Effector memory CD8-positive, alpha-beta T cell (primary cell): ENCODE measurements at regions not wholly inside any gene's neighbourhood (a gene's known extent, or its start where the extent isn't known, plus 50 kb on each side); places are given as distances from the start of the nearest gene placed in this dataset.
"Not testable (repeated sequence)": the region's sequence is repeated elsewhere in the genome, so short reads cannot be mapped to it uniquely, and the experiment has no call there.

ENCODE experiments used
- ATAC-seq: fragments of 150-1000 bp; cut with Tn5 transposase; replicated peaks from 2 replicates; pipeline ENCODE4 v1.10.0; 2021; ENCODE audit warnings: mild to moderate bottlenecking, moderate library complexity
- DNase-seq, 3 experiments: peaks; one replicate each; pipeline ENCODE4 v3.0.0; 2021
- H3K27ac Mint-ChIP-seq, 2 donors: one replicate each; pipeline ENCODE4 v1.8.0; 2022; ENCODE audit warnings: mild to moderate bottlenecking in 2 of 2, mixed read lengths in 2 of 2, moderate library complexity in 2 of 2
- H3K27me3 Mint-ChIP-seq, 2 donors: one replicate each; pipeline ENCODE4 v1.8.0; 2022; ENCODE audit warnings: mixed read lengths in 2 of 2
- H3K36me3 Mint-ChIP-seq: one replicate; pipeline ENCODE4 v1.8.0; 2022; ENCODE audit warnings: mild to moderate bottlenecking, moderate library complexity, mixed read lengths; ENCODE audit not compliant: insufficient read depth
- H3K4me1 Mint-ChIP-seq, 2 donors: one replicate each; pipeline ENCODE4 v1.8.0; 2022; ENCODE audit warnings: low read depth in 2 of 2, mixed read lengths in 2 of 2
- H3K4me3 Mint-ChIP-seq, 2 donors: one replicate each; pipeline ENCODE4 v1.8.0; 2022; ENCODE audit warnings: mild to moderate bottlenecking in 2 of 2, mixed read lengths in 2 of 2, moderate library complexity in 2 of 2
- H3K9me3 Mint-ChIP-seq, 2 donors: one replicate each; pipeline ENCODE4 v1.8.0; 2022; ENCODE audit warnings: mixed read lengths in 2 of 2

DNA sequence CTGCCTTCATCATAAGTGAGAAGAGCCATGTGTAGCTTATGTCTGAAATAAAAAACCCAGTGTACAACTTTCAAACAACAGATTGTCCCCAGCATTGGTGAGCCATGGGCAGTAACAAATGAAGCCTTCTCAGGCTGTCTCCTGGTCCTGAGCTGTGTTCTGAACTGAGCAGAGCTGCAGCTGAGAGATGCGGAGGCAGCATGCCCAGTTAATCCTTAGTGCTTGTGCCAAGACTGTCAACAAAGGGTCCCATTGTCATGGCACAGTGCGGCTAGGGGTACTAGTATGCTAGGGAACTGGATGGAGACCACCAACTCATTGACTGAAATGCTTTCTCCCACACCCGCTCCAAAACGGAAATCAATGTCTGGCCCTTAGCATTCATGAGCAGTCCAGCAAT lies 154.3 kb downstream of the RMST start:
- Mint-ChIP-seq H3K27me3 (no peaks in the 10 kb centered on the region), H3K36me3 (no peaks in the 10 kb centered on the region), H3K4me3 (no peak overlapping the region), H3K9me3 (peaks cover 5 to 11% of the 10 kb centered on the region in 2 donors), H3K27ac (no peak overlapping the region), H3K4me1 (no peaks in the 10 kb centered on the region)
- no peak for ATAC-seq
- DNase-seq, result no peak

DNA sequence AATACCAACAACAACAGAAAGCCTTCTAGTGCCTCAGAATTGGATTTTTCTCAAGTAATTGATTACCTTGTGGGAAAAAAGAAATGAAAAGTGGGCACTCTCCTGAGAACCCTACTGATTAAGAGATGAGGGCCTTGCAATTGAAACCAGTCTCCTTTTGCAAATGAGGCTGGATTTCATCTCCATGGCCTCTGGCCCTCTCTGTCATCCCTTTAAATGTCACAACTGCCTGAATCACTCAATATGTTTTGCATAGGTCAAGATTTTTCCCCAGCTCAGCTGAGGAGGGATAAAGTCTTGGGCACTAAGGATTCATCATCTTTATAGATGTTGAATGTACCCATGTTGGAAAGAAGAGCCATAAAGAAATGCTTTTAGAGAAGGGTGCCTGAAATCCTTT lies 166.4 kb downstream of the RMST start:
- H3K36me3 Mint-ChIP-seq, result no peaks in the 10 kb centered on the region
- no peak for ATAC-seq
- H3K9me3 Mint-ChIP-seq, result peaks cover 1 to 4% of the 10 kb centered on the region in 2 donors
- H3K4me1 Mint-ChIP-seq, result no peaks in the 10 kb centered on the region
- H3K27me3 Mint-ChIP-seq, result no peaks in the 10 kb centered on the region
- no peak overlapping the region for H3K4me3 Mint-ChIP-seq
- DNase-seq, result no peak
- no peak overlapping the region for H3K27ac Mint-ChIP-seq

DNA sequence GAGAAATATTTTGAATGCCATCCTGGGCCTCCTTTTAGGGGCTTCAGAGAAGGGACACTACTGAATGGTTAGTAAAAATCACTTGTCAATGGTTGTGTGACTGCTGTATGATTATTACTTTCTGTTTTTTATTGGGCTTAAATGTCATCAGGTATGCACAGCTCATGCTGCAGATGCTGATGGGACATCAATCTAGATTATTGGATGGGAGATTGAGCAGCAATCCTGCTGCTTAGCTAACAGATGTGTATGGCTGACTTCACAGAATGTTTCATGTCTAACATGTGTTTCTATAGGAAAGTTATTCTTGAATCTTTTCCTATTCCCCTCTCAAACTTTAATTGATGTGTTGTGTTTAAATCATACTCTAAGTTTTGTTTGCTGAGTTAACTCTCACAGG lies 166.8 kb downstream of the RMST start:
- DNase-seq (no peak), ATAC-seq (no peak)
- no peak overlapping the region for H3K4me3 Mint-ChIP-seq
- H3K9me3 Mint-ChIP-seq, result peaks cover 2 to 7% of the 10 kb centered on the region in 2 donors
- no peaks in the 10 kb centered on the region for H3K36me3 Mint-ChIP-seq
- no peaks in the 10 kb centered on the region for H3K4me1 Mint-ChIP-seq
- H3K27me3 Mint-ChIP-seq, result no peaks in the 10 kb centered on the region
- no peak overlapping the region for H3K27ac Mint-ChIP-seq

DNA sequence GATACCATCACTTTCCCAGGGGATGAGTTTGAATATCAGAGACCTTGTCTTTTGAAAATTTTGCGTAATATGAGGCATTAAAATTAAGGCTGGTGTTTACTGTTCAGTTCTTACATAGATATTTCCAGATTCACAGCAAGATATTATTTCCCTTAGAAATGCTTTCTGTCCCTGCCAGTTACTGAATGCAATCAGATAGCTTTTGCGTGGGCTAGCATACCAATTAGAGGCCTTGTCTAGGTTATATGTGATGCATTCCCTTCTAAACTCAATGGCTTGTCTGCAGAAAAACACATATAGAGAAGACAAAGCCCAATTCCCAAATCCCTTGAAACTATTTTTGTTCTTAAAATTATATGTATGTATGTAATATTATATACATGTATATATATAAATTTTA lies 167.8 kb downstream of the RMST start:
- Mint-ChIP-seq H3K27me3 (no peaks in the 10 kb centered on the region), H3K9me3 (peaks cover 4 to 7% of the 10 kb centered on the region in 2 donors), H3K4me3 (no peak overlapping the region), H3K4me1 (no peaks in the 10 kb centered on the region), H3K27ac (no peak overlapping the region), H3K36me3 (no peaks in the 10 kb centered on the region)
- DNase-seq (no peak), ATAC-seq (no peak)

DNA sequence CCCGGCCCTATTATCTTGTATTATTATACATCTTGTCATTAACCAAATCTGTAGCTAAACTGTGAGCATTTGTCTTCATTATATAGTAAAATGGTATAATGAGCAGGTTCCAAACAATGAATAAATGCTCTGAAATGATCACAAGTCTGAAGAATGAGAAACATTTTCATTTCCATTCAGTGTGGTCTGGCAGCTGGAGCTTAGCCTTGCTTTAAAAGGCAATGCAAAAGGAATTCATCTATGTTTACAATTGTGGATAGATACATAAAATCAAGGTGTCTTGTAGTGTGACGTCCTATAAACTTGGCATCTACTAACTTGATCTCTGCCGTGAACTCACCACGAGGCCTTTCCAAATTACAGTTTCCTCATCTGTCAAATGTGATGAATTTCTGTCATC lies 168.3 kb downstream of the RMST start:
- Mint-ChIP-seq H3K9me3 (peaks cover 6 to 7% of the 10 kb centered on the region in 2 donors), H3K27ac (no peak overlapping the region), H3K27me3 (no peaks in the 10 kb centered on the region), H3K36me3 (no peaks in the 10 kb centered on the region), H3K4me1 (no peaks in the 10 kb centered on the region), H3K4me3 (no peak overlapping the region)
- DNase-seq (no peak), ATAC-seq (no peak)

DNA sequence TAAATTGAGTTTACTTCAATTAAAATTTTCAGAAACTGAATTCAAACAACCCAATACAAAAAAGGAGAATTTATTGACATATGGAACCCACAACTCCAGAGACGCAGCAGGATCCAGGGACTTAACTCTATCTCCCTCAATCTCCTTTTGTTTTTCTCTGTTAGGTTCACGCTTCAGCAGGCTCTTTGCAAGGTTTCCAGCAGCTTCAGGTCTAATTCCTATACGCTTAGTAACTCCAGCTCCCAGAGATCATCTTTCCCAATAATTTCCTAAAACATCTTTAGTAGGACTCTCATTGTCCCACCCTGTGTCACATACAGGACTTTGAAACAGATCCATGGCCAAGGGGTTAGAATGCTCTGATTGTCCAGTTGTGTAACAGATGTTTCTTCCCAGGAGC lies 175.2 kb downstream of the RMST start:
- Mint-ChIP-seq H3K27me3 (no peaks in the 10 kb centered on the region), H3K36me3 (no peaks in the 10 kb centered on the region), H3K9me3 (peaks cover 8 to 14% of the 10 kb centered on the region in 2 donors), H3K4me1 (no peaks in the 10 kb centered on the region), H3K4me3 (no peak overlapping the region), H3K27ac (no peak overlapping the region)
- ATAC-seq (no peak), DNase-seq (no peak)

DNA sequence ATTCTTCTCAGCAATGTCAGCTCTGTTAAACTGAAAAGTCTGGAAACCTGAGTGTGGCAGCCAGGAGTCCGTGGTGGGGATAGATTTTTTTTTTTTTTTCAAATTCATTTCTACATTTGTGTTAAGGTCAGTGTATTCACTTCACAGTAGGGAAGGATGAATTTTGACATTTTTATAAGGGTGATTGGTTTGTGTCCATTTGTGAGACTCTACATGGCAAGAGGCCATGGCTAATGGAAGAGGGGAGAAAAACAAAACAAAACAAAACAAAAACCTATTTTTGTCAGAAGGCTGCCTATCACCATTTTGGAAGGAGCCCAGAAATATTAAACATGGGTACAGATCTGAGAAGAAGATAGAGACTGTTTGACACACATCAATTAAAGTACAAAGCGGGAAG lies 176.1 kb downstream of the RMST start:
- H3K9me3 Mint-ChIP-seq, result peaks cover 10 to 12% of the 10 kb centered on the region in 2 donors
- no peak for ATAC-seq
- no peaks in the 10 kb centered on the region for H3K4me1 Mint-ChIP-seq
- H3K4me3 Mint-ChIP-seq, result no peak overlapping the region
- no peaks in the 10 kb centered on the region for H3K27me3 Mint-ChIP-seq
- H3K27ac Mint-ChIP-seq, result no peak overlapping the region
- H3K36me3 Mint-ChIP-seq, result no peaks in the 10 kb centered on the region
- no peak for DNase-seq

DNA sequence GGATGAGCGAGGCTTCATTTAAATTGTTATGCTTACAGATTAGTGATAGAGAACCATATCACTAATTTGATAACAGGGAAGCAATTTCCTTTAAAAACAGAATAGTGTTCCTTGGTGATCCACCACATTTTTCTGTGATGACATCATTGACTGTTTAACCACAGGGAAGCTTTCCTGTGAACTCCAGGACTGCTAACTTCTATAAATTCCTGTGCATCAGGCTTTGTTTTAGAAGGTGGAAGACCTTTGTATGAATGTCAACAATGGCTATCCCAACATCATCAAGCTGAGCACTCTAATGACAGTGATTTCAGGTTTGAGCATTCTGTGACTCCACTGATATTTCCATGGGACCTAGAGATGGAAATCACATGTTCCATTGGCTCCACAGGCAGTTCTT lies 177.1 kb downstream of the RMST start:
- H3K4me1 Mint-ChIP-seq, result no peaks in the 10 kb centered on the region
- no peak for DNase-seq
- H3K36me3 Mint-ChIP-seq, result no peaks in the 10 kb centered on the region
- ATAC-seq, result no peak
- H3K4me3 Mint-ChIP-seq, result no peak overlapping the region
- H3K9me3 Mint-ChIP-seq, result peaks cover 7 to 8% of the 10 kb centered on the region in 2 donors
- no peaks in the 10 kb centered on the region for H3K27me3 Mint-ChIP-seq
- H3K27ac Mint-ChIP-seq, result no peak overlapping the region

DNA sequence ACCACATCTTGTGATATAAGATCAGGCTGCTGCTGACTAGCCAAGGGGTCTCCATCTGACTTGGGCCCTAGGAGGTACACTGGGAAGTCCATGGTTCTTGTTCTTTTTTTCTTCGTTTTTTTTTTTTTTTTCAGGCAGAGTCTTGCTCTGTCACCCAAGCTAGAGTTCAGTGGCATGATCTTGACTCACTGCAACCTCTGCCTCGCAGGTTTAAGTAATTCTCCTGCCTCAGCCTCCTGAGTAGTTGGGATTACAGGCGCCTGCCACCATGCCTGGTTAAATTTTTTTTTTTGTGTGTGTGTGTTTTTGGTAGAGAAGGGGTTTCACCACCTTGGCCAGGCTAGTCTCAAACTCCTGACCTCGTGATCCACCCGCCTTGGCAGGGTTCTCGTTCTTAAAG lies 178.2 kb downstream of the RMST start:
- Mint-ChIP-seq H3K4me1 (no peaks in the 10 kb centered on the region), H3K4me3 (no peak overlapping the region), H3K36me3 (no peaks in the 10 kb centered on the region), H3K27me3 (no peaks in the 10 kb centered on the region), H3K9me3 (peaks cover 3 to 7% of the 10 kb centered on the region in 2 donors), H3K27ac (no peak overlapping the region)
- ATAC-seq, result no peak
- no peak for DNase-seq

DNA sequence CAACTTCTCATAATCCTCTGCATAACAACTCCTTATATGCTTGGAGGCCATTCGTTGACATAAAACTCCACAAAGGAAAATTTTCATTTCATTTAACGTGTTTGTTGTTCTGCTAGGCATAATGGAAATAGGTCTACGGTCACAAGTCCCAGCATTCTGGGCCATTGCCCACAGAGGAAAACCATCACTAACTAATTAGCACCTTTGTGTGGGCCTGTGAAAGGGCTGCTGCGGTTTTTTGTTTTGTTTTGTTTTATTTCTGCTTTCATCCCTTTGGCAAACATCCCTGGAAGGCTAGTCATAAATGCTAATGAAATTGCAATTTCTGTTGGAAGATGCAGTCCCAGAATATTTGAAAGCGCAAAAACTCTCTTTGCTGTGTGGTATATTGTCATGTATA lies 180.3 kb downstream of the RMST start:
- ATAC-seq, result no peak
- Mint-ChIP-seq H3K27ac (no peak overlapping the region), H3K9me3 (peaks cover 3 to 7% of the 10 kb centered on the region in 2 donors), H3K4me1 (no peaks in the 10 kb centered on the region), H3K36me3 (no peaks in the 10 kb centered on the region), H3K4me3 (no peak overlapping the region), H3K27me3 (no peaks in the 10 kb centered on the region)
- DNase-seq, result no peak

DNA sequence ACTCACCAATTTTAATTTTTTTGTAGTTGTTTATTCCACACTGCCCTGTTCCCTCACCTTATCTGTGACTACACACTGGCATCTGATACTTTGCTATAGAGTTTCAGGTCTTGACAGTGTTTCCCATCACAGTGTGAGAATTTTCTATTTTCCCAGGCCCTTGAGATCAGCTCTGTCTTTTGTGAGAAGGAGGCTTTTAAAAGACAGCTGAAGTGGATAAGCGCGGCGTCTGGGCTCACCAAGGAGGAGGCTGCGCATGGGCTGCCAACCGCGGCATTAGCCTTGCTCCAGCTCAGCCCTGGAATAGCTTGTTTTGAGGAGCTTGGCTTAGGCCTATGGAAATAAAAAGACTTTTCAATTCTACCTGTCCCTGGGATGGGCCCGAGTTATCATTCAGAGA lies 181.3 kb downstream of the RMST start:
- DNase-seq (no peak), ATAC-seq (no peak)
- H3K4me3 Mint-ChIP-seq, result no peak overlapping the region
- H3K4me1 Mint-ChIP-seq, result no peaks in the 10 kb centered on the region
- no peaks in the 10 kb centered on the region for H3K36me3 Mint-ChIP-seq
- peaks cover 4 to 7% of the 10 kb centered on the region in 2 donors for H3K9me3 Mint-ChIP-seq
- no peaks in the 10 kb centered on the region for H3K27me3 Mint-ChIP-seq
- no peak overlapping the region for H3K27ac Mint-ChIP-seq

DNA sequence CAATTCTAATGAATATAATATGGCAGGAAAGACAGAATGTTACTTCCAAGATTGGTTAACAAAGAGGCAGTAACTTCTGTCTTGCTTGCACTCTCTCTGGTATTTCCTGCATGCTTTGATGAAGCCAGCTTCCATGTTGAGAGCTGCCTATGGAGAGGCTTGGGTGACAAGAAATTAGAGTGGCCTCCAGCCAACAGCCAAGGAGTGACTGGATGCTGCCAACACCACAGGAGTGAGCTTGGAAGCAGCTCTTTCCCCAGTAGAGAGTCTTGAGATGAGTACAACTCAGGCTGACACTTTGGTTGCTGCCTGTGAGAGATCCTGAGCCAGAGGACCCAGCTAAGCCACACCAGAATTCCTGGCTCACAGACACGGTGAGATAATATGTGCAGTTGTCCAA lies 183.1 kb downstream of the RMST start:
- Mint-ChIP-seq H3K36me3 (no peaks in the 10 kb centered on the region), H3K27ac (no peak overlapping the region), H3K4me3 (no peak overlapping the region), H3K4me1 (no peaks in the 10 kb centered on the region), H3K27me3 (no peaks in the 10 kb centered on the region), H3K9me3 (peaks cover 5 to 7% of the 10 kb centered on the region in 2 donors)
- ATAC-seq (no peak), DNase-seq (no peak)

DNA sequence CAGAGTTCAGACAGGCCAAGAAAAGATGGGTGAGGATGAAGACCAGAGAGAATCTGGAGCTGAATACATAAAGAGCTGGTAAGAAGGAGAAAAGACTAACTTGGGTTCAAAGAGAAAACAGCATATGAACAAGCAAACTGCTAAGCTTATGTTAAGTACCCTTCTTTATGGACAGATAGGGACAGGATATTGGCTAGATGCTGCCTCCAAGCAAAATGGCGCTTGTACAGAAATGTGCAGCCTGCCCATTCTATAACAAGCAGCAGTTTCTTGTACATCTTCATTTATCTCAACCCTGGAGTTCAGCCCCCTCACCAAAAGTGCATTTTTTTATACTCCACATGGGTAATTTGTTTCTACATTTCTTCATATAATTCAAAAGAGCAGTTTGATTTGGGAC lies 184.5 kb downstream of the RMST start:
- Mint-ChIP-seq H3K9me3 (peaks cover 2 to 4% of the 10 kb centered on the region in 2 donors), H3K4me3 (no peak overlapping the region), H3K27ac (no peak overlapping the region), H3K27me3 (no peaks in the 10 kb centered on the region), H3K4me1 (no peaks in the 10 kb centered on the region), H3K36me3 (no peaks in the 10 kb centered on the region)
- DNase-seq (no peak), ATAC-seq (no peak)

DNA sequence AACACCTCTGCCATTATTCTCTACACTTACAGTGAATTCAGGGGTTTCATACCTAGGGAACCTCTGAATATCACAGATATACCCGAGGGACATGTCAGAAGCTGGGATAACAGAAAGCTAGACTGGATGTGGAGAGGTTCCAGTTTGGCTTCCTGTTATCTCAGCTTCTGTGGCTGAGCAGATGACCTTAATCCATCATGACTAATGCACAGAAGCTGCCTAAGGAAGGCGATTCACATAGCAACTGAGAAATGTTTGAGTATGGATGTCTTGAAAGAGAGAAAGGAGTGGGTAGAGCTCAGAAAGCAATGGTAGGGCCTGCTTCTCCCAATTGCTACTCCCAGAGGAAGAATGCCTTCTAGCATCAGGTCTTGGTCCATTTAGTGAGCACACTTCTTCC lies 187.6 kb downstream of the RMST start:
- H3K4me3 Mint-ChIP-seq, result no peak overlapping the region
- H3K27ac Mint-ChIP-seq, result no peak overlapping the region
- no peaks in the 10 kb centered on the region for H3K27me3 Mint-ChIP-seq
- peaks cover 0 to 2% of the 10 kb centered on the region in 2 donors for H3K9me3 Mint-ChIP-seq
- H3K4me1 Mint-ChIP-seq, result no peaks in the 10 kb centered on the region
- no peaks in the 10 kb centered on the region for H3K36me3 Mint-ChIP-seq
- DNase-seq (no peak), ATAC-seq (no peak)

DNA sequence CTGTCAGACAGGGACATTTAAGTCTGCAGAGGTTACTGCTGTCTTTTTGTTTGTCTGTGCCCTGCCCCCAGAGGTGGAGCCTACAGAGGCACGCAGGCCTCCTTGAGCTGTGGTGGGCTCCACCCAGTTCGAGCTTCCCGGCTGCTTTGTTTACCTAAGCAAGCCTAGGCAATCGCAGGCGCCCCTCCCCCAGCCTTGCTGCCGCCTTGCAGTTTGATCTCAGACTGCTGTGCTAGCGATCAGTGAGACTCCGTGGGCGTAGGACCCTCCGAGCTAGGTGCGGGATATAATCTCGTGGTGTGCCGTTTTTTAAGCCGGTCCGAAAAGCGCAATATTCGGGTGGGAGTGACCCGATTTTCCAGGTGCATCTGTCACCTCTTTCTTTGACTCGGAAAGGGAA lies 193.9 kb downstream of the RMST start:
- H3K4me3 Mint-ChIP-seq, H3K27ac Mint-ChIP-seq, H3K36me3 Mint-ChIP-seq, H3K9me3 Mint-ChIP-seq, H3K4me1 Mint-ChIP-seq, DNase-seq, ATAC-seq, H3K27me3 Mint-ChIP-seq: not testable (repeated sequence)
